AG09309 (cell line): ENCODE measurements at regions not wholly inside any gene's neighbourhood (a gene's known extent, or its start where the extent isn't known, plus 50 kb on each side); places are given as distances from the start of the nearest gene placed in this dataset.

Source experiments
- DNase-seq: peaks from one replicate; pipeline ENCODE4 v3.0.0-alpha.2; 2010; ENCODE audit warnings: low read depth
- H3K4me3 ChIP-seq: 2 replicates; pipeline ENCODE4 v1.5.1; 2011; ENCODE audit warnings: mild to moderate bottlenecking, low read depth, low read length, moderate library complexity; ENCODE audit not compliant: control insufficient read depth
- CTCF ChIP-seq: IDR thresholded peaks from 2 replicates; pipeline ENCODE4 v1.5.1; 2011; ENCODE audit warnings: mild to moderate bottlenecking, low read depth, low read length, inconsistent platforms; ENCODE audit not compliant: insufficient read depth, control insufficient read depth; ENCODE audit errors: missing control alignments

- DNase-seq: no peak
- H3K4me3 ChIP-seq: no peak overlapping the region
- TF ChIP-seq CTCF: no peak
These were observed 64.7 kb upstream of the ANK3 start for GRCh38 chr10:60454336-60454735.

- TF ChIP-seq CTCF: no peak
- no peak overlapping the region for H3K4me3 ChIP-seq
- no peak for DNase-seq
These were observed 63.4 kb upstream of the ANK3 start for GRCh38 chr10:60453036-60453435.

- no peak for TF ChIP-seq CTCF
- no peak overlapping the region for H3K4me3 ChIP-seq
- no peak for DNase-seq
These were observed 60.6 kb upstream of the ANK3 start for GRCh38 chr10:60450291-60450690.

- DNase-seq: no peak
- TF ChIP-seq CTCF: no peak
- no peak overlapping the region for H3K4me3 ChIP-seq
These were observed 58.6 kb upstream of the ANK3 start for GRCh38 chr10:60448246-60448645.

- DNase-seq: no peak
- no peak overlapping the region for H3K4me3 ChIP-seq
- TF ChIP-seq CTCF: no peak
These were observed 57.2 kb upstream of the ANK3 start for GRCh38 chr10:60446851-60447250.

- TF ChIP-seq CTCF: no peak
- no peak overlapping the region for H3K4me3 ChIP-seq
- no peak for DNase-seq
These were observed 56.6 kb upstream of the ANK3 start for GRCh38 chr10:60446070-60446833.
